Thyroid gland (tissue), 4 donors: ENCODE measurements at regions not wholly inside any gene's neighbourhood (a gene's known extent, or its start where the extent isn't known, plus 50 kb on each side); places are given as distances from the start of the nearest gene placed in this dataset.

Source experiments
- DNase-seq, 2 donors: peaks; one replicate each; pipeline ENCODE4 v3.0.0-alpha.2; 2019
- H3K27ac ChIP-seq, 3 donors: fragments of 200-600 bp; sonication (generic); 1 replicate in 2 of 3; 2 replicates in 1 of 3; pipeline ENCODE4 v1.5.1; 2016 to 2019; ENCODE audit warnings: mild to moderate bottlenecking in 1 of 3, moderate library complexity in 1 of 3
- H3K27me3 ChIP-seq: fragments of 200-600 bp; sonication (generic); one replicate; pipeline ENCODE4 v1.5.1; 2019
- H3K36me3 ChIP-seq, 2 donors: fragments of 200-600 bp; sonication (generic); one replicate each; pipeline ENCODE4 v1.5.1; 2016 to 2019
- H3K4me1 ChIP-seq, 2 donors: fragments of 200-600 bp; sonication (generic); one replicate each; pipeline ENCODE4 v1.5.1; 2017 to 2019
- H3K4me3 ChIP-seq, 3 donors: fragments of 200-600 bp; sonication (generic); replicated peaks in 1 of 3; 1 replicate in 2 of 3; 2 replicates in 1 of 3; pipeline ENCODE4 v1.5.1; 2016; ENCODE audit warnings: mild to moderate bottlenecking in 1 of 3
- H3K9me3 ChIP-seq: fragments of 200-600 bp; sonication (generic); one replicate; pipeline ENCODE4 v1.5.1; 2017
- CTCF ChIP-seq, 6 experiments: fragments of 200-600 bp in 3 of 6; fragments of 450-650 bp in 3 of 6; sonication (generic) in 3 of 6; IDR thresholded peaks; one replicate each; pipeline ENCODE4 v1.5.1; 2016 to 2019; ENCODE audit warnings: antibody characterized with exemption in 6 of 6, mild to moderate bottlenecking in 2 of 6, inconsistent platforms in 1 of 6, moderate library complexity in 1 of 6
- POLR2A ChIP-seq, 2 donors: fragments of 450-650 bp; IDR thresholded peaks; one replicate each; pipeline ENCODE4 v1.6.1; 2017; ENCODE audit warnings: antibody characterized with exemption in 2 of 2, mild to moderate bottlenecking in 2 of 2, moderate library complexity in 1 of 2
- WGBS, 2 donors: methylation state at CpG; one replicate each; pipeline ENCODE4 v1.1.5; 2017; 5-methylcytosine and 5-hydroxymethylcytosine counted together
- intact Hi-C: fragments of 100-400 bp; cut with DNase I; formaldehyde crosslinking; loops from one replicate; pipeline ENCODE4 v1.15.1; 2023

GRCh38 chr2:58917596-58917995 is 676.5 kb upstream of the FANCL start:
- no peaks in the 10 kb centered on the region for H3K27me3 ChIP-seq
- H3K27ac ChIP-seq: no peak overlapping the region
- intact Hi-C loops: no loop called here
- WGBS, 2 donors: 88 to 90% methylated on average over 6 of the region's 6 CpGs
- TF ChIP-seq CTCF (IDR thresholded peaks at IDR 0.05): no peak
- no peak for TF ChIP-seq POLR2A (IDR thresholded peaks at IDR 0.05)
- H3K4me1 ChIP-seq: no peaks in the 10 kb centered on the region
- no peaks in the 10 kb centered on the region for H3K9me3 ChIP-seq
- no peak for DNase-seq
- no peaks in the 10 kb centered on the region for H3K36me3 ChIP-seq
- no peak overlapping the region for H3K4me3 ChIP-seq

- H3K4me3 ChIP-seq: no peak overlapping the region
- no peaks in the 10 kb centered on the region for H3K9me3 ChIP-seq
- H3K27me3 ChIP-seq: no peaks in the 10 kb centered on the region
- TF ChIP-seq CTCF (IDR thresholded peaks at IDR 0.05): no peak
- no peak for TF ChIP-seq POLR2A (IDR thresholded peaks at IDR 0.05)
- H3K27ac ChIP-seq: no peak overlapping the region
- 69 to 76% methylated on average over 3 of the region's 3 CpGs for WGBS, 2 donors
- no peak for DNase-seq
- H3K4me1 ChIP-seq: no peaks in the 10 kb centered on the region
- intact Hi-C loops: no loop called here
- H3K36me3 ChIP-seq: no peaks in the 10 kb centered on the region
Measured at GRCh38 chr2:58916063-58916462, 674.9 kb upstream of the FANCL start.

- no peaks in the 10 kb centered on the region for H3K27me3 ChIP-seq
- TF ChIP-seq CTCF (IDR thresholded peaks at IDR 0.05) (no peak), POLR2A (IDR thresholded peaks at IDR 0.05) (no peak)
- 90 to 93% methylated on average over 6 of the region's 6 CpGs for WGBS, 2 donors
- H3K4me1 ChIP-seq: no peaks in the 10 kb centered on the region
- H3K4me3 ChIP-seq: no peak overlapping the region
- H3K36me3 ChIP-seq: no peaks in the 10 kb centered on the region
- H3K27ac ChIP-seq: no peak overlapping the region
- no peaks in the 10 kb centered on the region for H3K9me3 ChIP-seq
- DNase-seq: no peak
- intact Hi-C loops: no loop called here
Measured at GRCh38 chr2:58914733-58915505, 673.8 kb upstream of the FANCL start.

GRCh38 chr2:58913082-58913726 is 672.1 kb upstream of the FANCL start:
- DNase-seq: no peak

More at GRCh38 chr2:58913082-58913726, 672.1 kb upstream of the FANCL start:
- no peaks in the 10 kb centered on the region for H3K9me3 ChIP-seq
- no peaks in the 10 kb centered on the region for H3K27me3 ChIP-seq
- no peaks in the 10 kb centered on the region for H3K4me1 ChIP-seq
- H3K4me3 ChIP-seq: no peak overlapping the region
- no peaks in the 10 kb centered on the region for H3K36me3 ChIP-seq
- H3K27ac ChIP-seq: no peak overlapping the region
- no peak for TF ChIP-seq POLR2A (IDR thresholded peaks at IDR 0.05)
- TF ChIP-seq CTCF (IDR thresholded peaks at IDR 0.05): no peak
- 51 to 58% methylated on average over 6 of the region's 6 CpGs for WGBS, 2 donors
- intact Hi-C loops: no loop called here
